Fibroblast of mammary gland (primary cell): ENCODE measurements at regions not wholly inside any gene's neighbourhood (a gene's known extent, or its start where the extent isn't known, plus 50 kb on each side); places are given as distances from the start of the nearest gene placed in this dataset.

ENCODE experiments used
- DNase-seq: peaks from one replicate; pipeline ENCODE4 v3.0.0-alpha.2; 2010; ENCODE audit warnings: low read depth
- H3K4me3 ChIP-seq: 2 replicates; pipeline ENCODE4 v1.5.1; 2011; ENCODE audit warnings: low read depth, mild to moderate bottlenecking, low read length, moderate library complexity; ENCODE audit not compliant: control insufficient read depth
- CTCF ChIP-seq: conservative IDR thresholded peaks from 2 replicates; pipeline ENCODE4 v1.5.1; 2011; ENCODE audit warnings: low read depth, low read length, inconsistent platforms; ENCODE audit not compliant: control insufficient read depth, insufficient read depth

DNA sequence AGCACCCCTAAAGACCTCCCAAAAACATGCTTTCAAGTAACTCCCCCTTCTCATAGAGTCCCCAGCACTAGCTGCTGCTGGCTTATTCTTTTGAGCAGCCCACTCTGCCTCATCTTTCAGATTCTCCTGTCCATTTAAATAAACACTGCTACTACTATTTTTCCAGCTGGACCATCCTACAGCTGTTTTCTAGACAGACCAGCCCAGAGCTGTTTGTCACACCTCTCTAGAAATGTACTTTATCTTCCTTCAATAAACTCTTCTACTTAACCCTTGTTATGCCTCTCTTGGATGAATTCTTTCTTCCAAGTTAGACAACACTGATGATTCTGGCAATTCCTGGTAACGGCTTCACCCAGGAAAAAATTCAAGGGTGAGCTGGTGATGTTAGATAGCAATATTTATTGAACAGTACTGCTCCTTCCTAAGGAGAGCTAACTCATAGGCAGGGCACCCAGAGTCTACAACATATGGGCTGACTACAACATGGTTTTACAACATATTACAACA lies 995.7 kb downstream of the LRFN5 start:
- DNase-seq = no peak
- TF ChIP-seq CTCF = no peak
- H3K4me3 ChIP-seq = no peak overlapping the region

DNA sequence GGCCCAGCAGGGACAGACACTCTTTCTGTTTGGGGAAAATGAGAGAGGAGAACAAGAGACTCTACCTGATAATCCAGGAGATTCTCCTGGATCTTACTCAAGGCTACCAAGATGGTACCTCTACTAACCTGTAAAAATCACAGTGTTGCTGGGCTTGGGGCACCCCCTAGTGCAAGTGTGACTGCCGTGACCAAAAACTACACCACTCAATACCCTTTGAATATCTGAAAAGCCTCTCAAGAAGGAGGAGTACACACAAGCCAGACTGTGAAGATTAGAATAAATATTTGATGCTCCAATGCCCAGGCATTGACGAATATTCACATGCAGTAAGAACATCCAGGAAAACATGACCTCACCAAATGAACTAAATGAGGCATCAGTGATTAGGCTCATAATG lies 965.4 kb downstream of the LRFN5 start:
- H3K4me3 ChIP-seq = no peak overlapping the region
- TF ChIP-seq CTCF = no peak
- no peak for DNase-seq

GRCh38 chr14:42569227-42569626 lies 962.6 kb downstream of the LRFN5 start:
- DNase-seq = no peak
- no peak for TF ChIP-seq CTCF
- no peak overlapping the region for H3K4me3 ChIP-seq

DNA sequence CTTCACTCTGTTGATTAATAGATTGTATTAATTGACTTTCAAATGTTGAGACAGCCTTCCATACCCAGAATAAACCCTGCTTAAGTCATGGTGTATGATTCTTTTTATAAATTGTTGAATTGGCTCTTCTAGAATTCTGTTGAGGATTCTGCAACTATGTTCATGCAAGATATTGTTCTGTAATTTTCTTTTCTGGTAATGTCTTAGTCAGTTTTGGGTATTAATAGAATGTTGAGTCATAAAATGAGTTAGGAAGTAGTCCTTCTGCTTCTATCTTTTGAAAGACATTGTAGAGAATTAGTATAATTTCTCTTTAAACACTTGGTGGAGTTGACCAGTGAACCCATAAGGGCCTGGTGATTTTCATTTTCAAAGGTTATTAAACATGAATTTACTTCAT lies 958.9 kb downstream of the LRFN5 start:
- DNase-seq = no peak
- no peak overlapping the region for H3K4me3 ChIP-seq
- TF ChIP-seq CTCF = no peak

GRCh38 chr14:42563313-42563712 lies 956.6 kb downstream of the LRFN5 start:
- no peak for TF ChIP-seq CTCF
- no peak overlapping the region for H3K4me3 ChIP-seq
- DNase-seq = no peak

- TF ChIP-seq CTCF = no peak
- no peak overlapping the region for H3K4me3 ChIP-seq
- no peak for DNase-seq
Measured at GRCh38 chr14:42556551-42556950, 949.9 kb downstream of the LRFN5 start.

DNA sequence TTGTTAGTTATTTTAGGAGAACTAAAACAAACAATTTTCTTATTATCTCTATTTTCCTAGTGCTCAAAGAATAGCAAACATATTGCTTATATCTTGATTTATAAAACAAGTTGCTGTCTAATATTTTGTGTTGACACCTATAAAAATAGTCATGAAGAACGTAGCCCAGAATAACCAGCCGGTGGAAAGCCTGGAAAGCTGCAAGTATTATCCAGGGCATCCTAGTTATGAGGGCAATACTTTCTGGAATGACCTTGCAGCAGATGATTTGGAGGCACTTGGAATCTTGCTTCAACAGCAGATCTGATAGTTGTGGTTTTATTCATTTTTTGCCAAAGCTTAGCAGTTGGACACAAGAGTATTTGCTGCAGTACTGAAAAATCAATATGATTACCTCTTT lies 948.7 kb downstream of the LRFN5 start:
- no peak overlapping the region for H3K4me3 ChIP-seq
- no peak for DNase-seq
- no peak for TF ChIP-seq CTCF
